HepG2 (cell line): ENCODE measurements at regions not wholly inside any gene's neighbourhood (a gene's known extent, or its start where the extent isn't known, plus 50 kb on each side); places are given as distances from the start of the nearest gene placed in this dataset.

Experiments
- ATAC-seq: fragments of 200-7000 bp; cut with Tn5 transposase; 3 replicates; pipeline ENCODE4 v1.9.1; 2020; ENCODE audit warnings: mild to moderate bottlenecking, moderate library complexity
- BruUV-seq: library from RNA; stranded (reverse); fragments of 400-500 nt; replicated peaks from 2 replicates; lab custom pipeline; 2021; lab: Mats Ljungman, UMichigan
- CTCF ChIA-PET: fragments of 300-600 bp; formaldehyde crosslinking; extraction: SDS; loops from one replicate; lab custom pipeline; 2021; ENCODE audit warnings: low total read pairs, inconsistent platforms, low intra/inter-chr PET ratio; lab: Yijun Ruan, JAX
- POLR2A ChIA-PET: fragments of 350-600 bp; sonication (Branson Sonifier 250); formaldehyde crosslinking; loops from one replicate; lab custom pipeline; 2020; ENCODE audit warnings: antibody characterized with exemption, inconsistent platforms; lab: Yijun Ruan, JAX
- DNase-seq: peaks from one replicate; pipeline ENCODE4 v3.0.0-alpha.2; 2015; ENCODE audit warnings: low spot score
- FAIRE-seq: peaks from 3 replicates; lab custom pipeline; 2011; peaks lifted over from hg19 to GRCh38; lab: Jason Lieb, UNC
- H2AFZ ChIP-seq: one replicate; pipeline ENCODE4 v1.6.1; 2011; ENCODE audit warnings: low read length, inconsistent platforms
- H3K27ac ChIP-seq: fragments of 300-600 bp; 3 replicates; pipeline ENCODE4 v1.8.0; 2011; ENCODE audit warnings: mixed run types, mild to moderate bottlenecking, mixed read lengths, low read length, inconsistent platforms; ENCODE audit not compliant: insufficient read depth; ENCODE audit errors: extremely low read length
- H3K27me3 ChIP-seq, 2 experiments: fragments of 200-600 bp in 1 of 2; 2 replicates in 1 of 2; 3 replicates in 1 of 2; pipeline versions ENCODE4 v1.6.0 to v1.8.0; 2011; ENCODE audit warnings: low read length in 2 of 2, mild to moderate bottlenecking in 2 of 2, moderate library complexity in 2 of 2, inconsistent platforms in 1 of 2; ENCODE audit not compliant: insufficient read depth in 2 of 2, control insufficient read depth in 1 of 2
- H3K36me3 ChIP-seq, 2 experiments: fragments of 200-600 bp in 1 of 2; replicated peaks in 1 of 2; 2 replicates in 1 of 2; 3 replicates in 1 of 2; pipeline versions ENCODE4 v1.5.1 to v1.8.0; 2011; ENCODE audit warnings: low read length in 2 of 2, inconsistent platforms in 1 of 2; ENCODE audit not compliant: insufficient read depth in 2 of 2, control insufficient read depth in 1 of 2
- H3K4me1 ChIP-seq: 2 replicates; pipeline ENCODE4 v1.5.1; 2012; ENCODE audit warnings: low read length, inconsistent platforms; ENCODE audit not compliant: insufficient read depth
- H3K4me2 ChIP-seq: 2 replicates; pipeline ENCODE4 v1.6.0; 2011; ENCODE audit warnings: low read depth, low read length, inconsistent platforms
- H3K4me3 ChIP-seq, 3 experiments: fragments of 200-600 bp in 1 of 3; sonication (generic), shearing (Covaris generic) in 1 of 3; replicated peaks in 1 of 3; 2 replicates each; pipeline ENCODE4 v1.5.1; 2011 to 2016; ENCODE audit warnings: low read length in 3 of 3, inconsistent platforms in 2 of 3, low read depth in 2 of 3, mild to moderate bottlenecking in 2 of 3, control low read depth in 1 of 3, mixed read lengths in 1 of 3; ENCODE audit not compliant: insufficient read depth in 1 of 3
- H3K79me2 ChIP-seq: one replicate; pipeline ENCODE4 v1.6.1; 2011; ENCODE audit warnings: low read length, inconsistent platforms; ENCODE audit not compliant: insufficient read depth
- H3K9ac ChIP-seq: 2 replicates; pipeline ENCODE4 v1.6.0; 2011; ENCODE audit warnings: mild to moderate bottlenecking, low read depth, low read length, inconsistent platforms; ENCODE audit not compliant: insufficient read depth
- H3K9me3 ChIP-seq: 2 replicates; pipeline ENCODE4 v1.5.1; 2012; ENCODE audit warnings: mild to moderate bottlenecking, low read length
- H4K20me1 ChIP-seq: 2 replicates; pipeline ENCODE4 v1.6.0; 2011; ENCODE audit warnings: inconsistent platforms, mild to moderate bottlenecking, low read length, moderate library complexity; ENCODE audit not compliant: insufficient read depth
- ARNT ChIP-seq: fragments of 450-650 bp; IDR thresholded peaks from 2 replicates; pipeline ENCODE4 v1.6.1; 2017
- ATRX ChIP-seq: sonication (generic); formaldehyde crosslinking; IDR thresholded peaks from 2 replicates; pipeline ENCODE4 v1.4.0; 2020; ENCODE audit warnings: missing genetic modification reagents, borderline replicate concordance
- BRCA1 ChIP-seq: sonication (generic); formaldehyde crosslinking; IDR thresholded peaks from 2 replicates; pipeline ENCODE4 v1.4.0; 2020; ENCODE audit warnings: missing genetic modification reagents
- FIP1L1 ChIP-seq: fragments of 200-400 bp; formaldehyde crosslinking; IDR thresholded peaks from 2 replicates; pipeline ENCODE4 v1.6.1; 2018; ENCODE audit warnings: low read depth, mild to moderate bottlenecking, low read length, moderate library complexity, borderline replicate concordance; ENCODE audit not compliant: insufficient read depth
- GATAD1 ChIP-seq: IDR thresholded peaks from 2 replicates; pipeline ENCODE4 v1.6.1; 2016; ENCODE audit warnings: missing genetic modification reagents, missing compliant biosample characterization
- HNRNPH1 ChIP-seq: fragments of 200-400 bp; formaldehyde crosslinking; optimal IDR thresholded peaks from 2 replicates; pipeline ENCODE3; 2017; ENCODE audit warnings: mild to moderate bottlenecking, low read depth, low read length
- IKZF5 ChIP-seq: IDR thresholded peaks from 2 replicates; pipeline ENCODE4 v1.6.1; 2018; ENCODE audit warnings: missing genetic modification reagents, mild to moderate bottlenecking, missing compliant biosample characterization
- IRX3 ChIP-seq: sonication (generic); formaldehyde crosslinking; IDR thresholded peaks from 2 replicates; pipeline ENCODE4 v1.8.1; 2023; ENCODE audit warnings: mild to moderate bottlenecking, low read depth, missing genetic modification reagents, borderline replicate concordance
- KLF11 ChIP-seq: IDR thresholded peaks from 2 replicates; pipeline ENCODE4 v1.6.1; 2016; ENCODE audit warnings: missing compliant biosample characterization
- NBN ChIP-seq: fragments of 450-650 bp; conservative IDR thresholded peaks from 2 replicates; pipeline ENCODE4 v1.6.1; 2017
- NFYB ChIP-seq: sonication (generic); formaldehyde crosslinking; IDR thresholded peaks from 2 replicates; pipeline ENCODE4 v1.4.0; 2020; ENCODE audit warnings: missing genetic modification reagents
- PHF20 ChIP-seq: sonication (generic); formaldehyde crosslinking; IDR thresholded peaks from 2 replicates; pipeline ENCODE4 v1.5.0; 2020; ENCODE audit warnings: mild to moderate bottlenecking, missing genetic modification reagents
- POLR2AphosphoS5 ChIP-seq: IDR thresholded peaks from 2 replicates; pipeline ENCODE4 v1.6.1; 2012; ENCODE audit warnings: low read depth, low read length
- PREB ChIP-seq: sonication (generic); formaldehyde crosslinking; IDR thresholded peaks from 2 replicates; pipeline ENCODE4 v1.4.0; 2020; ENCODE audit warnings: missing genetic modification reagents
- RFX3 ChIP-seq: IDR thresholded peaks from 2 replicates; pipeline ENCODE4 v1.6.1; 2016; ENCODE audit warnings: missing biosample characterization, missing genetic modification reagents
- SMARCE1 ChIP-seq: fragments of 450-650 bp; IDR thresholded peaks from 2 replicates; pipeline ENCODE4 v1.6.1; 2017; ENCODE audit warnings: borderline replicate concordance
- THAP11 ChIP-seq: IDR thresholded peaks from 2 replicates; pipeline ENCODE4 v1.6.1; 2016; ENCODE audit warnings: missing biosample characterization, missing genetic modification reagents
- ZNF160 ChIP-seq: sonication (generic); formaldehyde crosslinking; IDR thresholded peaks from 2 replicates; pipeline ENCODE4 v1.8.0; 2022; ENCODE audit warnings: mild to moderate bottlenecking, inconsistent platforms, missing genetic modification reagents
- ZNF260 ChIP-seq: sonication (generic); formaldehyde crosslinking; IDR thresholded peaks from 2 replicates; pipeline ENCODE4 v1.4.0; 2020; ENCODE audit warnings: missing genetic modification reagents, low read depth, mild to moderate bottlenecking, borderline replicate concordance
- ZNF296 ChIP-seq: sonication (generic); formaldehyde crosslinking; conservative IDR thresholded peaks from 2 replicates; pipeline ENCODE4 v1.5.0; 2020; ENCODE audit warnings: mild to moderate bottlenecking, missing genetic modification reagents
- whole genome bisulfite sequencing: methylation state at CpG from one replicate; pipeline ENCODE4 v1.1.6; 2017; ENCODE audit warnings: low lambda C conversion rate; 5-methylcytosine and 5-hydroxymethylcytosine counted together
- in situ Hi-C: cut with HindIII; loops from 2 replicates; pipeline ENCODE4 v1.10.0; 2017; ENCODE audit warnings: low pct_unique_long_range_greater_than_20kb; ENCODE audit not compliant: extremely low pct_ligation_motif_present
- intact Hi-C: fragments of 100-400 bp; cut with micrococcal nuclease; formaldehyde crosslinking; loops from one replicate; pipeline ENCODE4 v1.10.0; 2022; ENCODE audit not compliant: unreplicated experiment
- TF ChIP-seq, protein P1 (sequence below), 2 experiments: sonication (generic) in 1 of 2; formaldehyde crosslinking in 1 of 2; IDR thresholded peaks; 2 replicates each; pipeline versions ENCODE4 v1.4.0 to v1.6.1; 2016 to 2020; ENCODE audit warnings: borderline replicate concordance in 1 of 2, low read depth in 1 of 2, mild to moderate bottlenecking in 1 of 2, missing genetic modification reagents in 1 of 2

- DNase-seq: no peak
- H3K27ac ChIP-seq: no peak overlapping the region
- H3K9me3 ChIP-seq: no peaks in the 10 kb centered on the region
- peaks cover 17% of the 10 kb centered on the region for H3K4me1 ChIP-seq
- intact Hi-C loops (loop anchor here (5.0 kb wide), 1 partner anchor 207 kb away; no protein-coding TSS in a partner anchor), in situ Hi-C loops (loop anchor here (10.0 kb wide), 1 partner anchor 210 kb away; no protein-coding TSS in a partner anchor)
- H3K36me3 ChIP-seq: no peaks in the 10 kb centered on the region
- H3K79me2 ChIP-seq: no peaks in the 10 kb centered on the region
- BruUV-seq: no TSS peak
- FAIRE-seq: no peak
- H4K20me1 ChIP-seq: no peaks in the 10 kb centered on the region
- H3K9ac ChIP-seq: no peak overlapping the region
- H3K4me2 ChIP-seq: no peak overlapping the region
- H2AFZ ChIP-seq: no peak overlapping the region
- ChIA-PET CTCF (no interaction called here), POLR2A (no interaction called here)
- ATAC-seq: no peak
- peaks cover 2 to 52% of the 10 kb centered on the region in 2 experiments; a peak in 4 of 5 replicates for H3K27me3 ChIP-seq
- WGBS: 45% methylated on average over 2 of the region's 4 CpGs
- no peak overlapping the region for H3K4me3 ChIP-seq
- TF ChIP-seq ATRX (no peak), NBN (no peak), ZNF260 (CRISPR knock-in tag) (no peak), SMARCE1 (no peak), PREB (CRISPR knock-in tag) (no peak), ARNT (no peak), IKZF5 (no peak), RFX3 (CRISPR knock-in tag) (no peak), GATAD1 (no peak), ZNF296 (CRISPR knock-in tag) (no peak), ZNF160 (CRISPR knock-in tag) (no peak), KLF11 (CRISPR knock-in tag) (no peak), PHF20 (no peak), IRX3 (no peak), HNRNPH1 (no peak), POLR2AphosphoS5 (no peak), FIP1L1 (no peak), BRCA1 (CRISPR knock-in tag) (no peak), NFYB (CRISPR knock-in tag) (peak; percentile 54), THAP11 (CRISPR knock-in tag) (peak; percentile 84)
- TF ChIP-seq, protein P1, sequence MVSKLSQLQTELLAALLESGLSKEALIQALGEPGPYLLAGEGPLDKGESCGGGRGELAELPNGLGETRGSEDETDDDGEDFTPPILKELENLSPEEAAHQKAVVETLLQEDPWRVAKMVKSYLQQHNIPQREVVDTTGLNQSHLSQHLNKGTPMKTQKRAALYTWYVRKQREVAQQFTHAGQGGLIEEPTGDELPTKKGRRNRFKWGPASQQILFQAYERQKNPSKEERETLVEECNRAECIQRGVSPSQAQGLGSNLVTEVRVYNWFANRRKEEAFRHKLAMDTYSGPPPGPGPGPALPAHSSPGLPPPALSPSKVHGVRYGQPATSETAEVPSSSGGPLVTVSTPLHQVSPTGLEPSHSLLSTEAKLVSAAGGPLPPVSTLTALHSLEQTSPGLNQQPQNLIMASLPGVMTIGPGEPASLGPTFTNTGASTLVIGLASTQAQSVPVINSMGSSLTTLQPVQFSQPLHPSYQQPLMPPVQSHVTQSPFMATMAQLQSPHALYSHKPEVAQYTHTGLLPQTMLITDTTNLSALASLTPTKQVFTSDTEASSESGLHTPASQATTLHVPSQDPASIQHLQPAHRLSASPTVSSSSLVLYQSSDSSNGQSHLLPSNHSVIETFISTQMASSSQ (IDR thresholded peaks at IDR 0.05; ENCODE audit: low read depth): no peak
- TF ChIP-seq, protein P1 (CRISPR knock-in tag; IDR thresholded peaks at IDR 0.05; ENCODE audit: borderline replicate concordance): no peak
These were observed 86.0 kb downstream of the RPS6KA4 start for GRCh38 chr11:64444838-64445441.
